GM12873 (cell line): ENCODE measurements at regions not wholly inside any gene's neighbourhood (a gene's known extent, or its start where the extent isn't known, plus 50 kb on each side); places are given as distances from the start of the nearest gene placed in this dataset.

Experiments used
- CTCF ChIP-seq: IDR thresholded peaks from 2 replicates; pipeline ENCODE4 v1.5.1; 2012; ENCODE audit warnings: low read depth, mild to moderate bottlenecking, moderate library complexity, low read length, control low read depth; ENCODE audit not compliant: insufficient read depth; ENCODE audit errors: missing control alignments

GRCh38 chr5:171534043-171534895 lies 114.8 kb downstream of the FGF18 start:
- TF ChIP-seq CTCF: no peak

- no peak for TF ChIP-seq CTCF
These were observed 115.7 kb downstream of the FGF18 start for GRCh38 chr5:171535162-171535561.

GRCh38 chr5:171537070-171537849 lies 117.8 kb downstream of the FGF18 start:
- TF ChIP-seq CTCF: no peak

GRCh38 chr5:171537923-171538537 lies 118.6 kb downstream of the FGF18 start:
- TF ChIP-seq CTCF: no peak

GRCh38 chr5:171538681-171539080 lies 119.2 kb downstream of the FGF18 start:
- no peak for TF ChIP-seq CTCF

GRCh38 chr5:171540865-171541264 lies 121.4 kb downstream of the FGF18 start:
- no peak for TF ChIP-seq CTCF

GRCh38 chr5:171541341-171541776 lies 121.9 kb downstream of the FGF18 start:
- TF ChIP-seq CTCF: no peak
